Parathyroid adenoma (tissue), 2 donors: ENCODE measurements at regions not wholly inside any gene's neighbourhood (a gene's known extent, or its start where the extent isn't known, plus 50 kb on each side); places are given as distances from the start of the nearest gene placed in this dataset.

Experiments used
- H2AFZ ChIP-seq: fragments of 300-600 bp; sonication (generic); one replicate; pipeline ENCODE4 v1.7.0; 2017; ENCODE audit warnings: antibody characterized with exemption, mild to moderate bottlenecking
- H3K27ac ChIP-seq: fragments of 300-600 bp; sonication (generic); one replicate; pipeline ENCODE4 v1.7.0; 2017
- H3K27me3 ChIP-seq: fragments of 300-600 bp; sonication (generic); one replicate; pipeline ENCODE4 v1.7.0; 2017; ENCODE audit warnings: low read length; ENCODE audit not compliant: control insufficient read depth, insufficient read depth
- H3K36me3 ChIP-seq: fragments of 300-600 bp; sonication (generic); one replicate; pipeline ENCODE4 v1.7.0; 2017; ENCODE audit warnings: low read length; ENCODE audit not compliant: control insufficient read depth, insufficient read depth
- H3K4me1 ChIP-seq: fragments of 300-600 bp; sonication (generic); one replicate; pipeline ENCODE4 v1.7.0; 2017; ENCODE audit warnings: control low read depth
- H3K4me2 ChIP-seq: fragments of 300-600 bp; sonication (generic); one replicate; pipeline ENCODE4 v1.7.0; 2017; ENCODE audit warnings: low read length
- H3K4me3 ChIP-seq: fragments of 300-600 bp; sonication (generic); one replicate; pipeline ENCODE4 v1.7.0; 2017; ENCODE audit warnings: low read depth, low read length
- H3K79me2 ChIP-seq: fragments of 300-600 bp; sonication (generic); one replicate; pipeline ENCODE4 v1.7.0; 2017; ENCODE audit warnings: control low read depth
- H3K9ac ChIP-seq: fragments of 300-600 bp; sonication (generic); one replicate; pipeline ENCODE4 v1.7.0; 2017; ENCODE audit warnings: mild to moderate bottlenecking
- H3K9me3 ChIP-seq: fragments of 300-600 bp; sonication (generic); one replicate; pipeline ENCODE4 v1.7.0; 2017; ENCODE audit warnings: low read length; ENCODE audit not compliant: control insufficient read depth
- CTCF ChIP-seq: fragments of 300-600 bp; sonication (generic); IDR thresholded peaks from one replicate; pipeline ENCODE4 v1.7.0; 2017; ENCODE audit warnings: antibody characterized with exemption, mild to moderate bottlenecking
- donor health status: primary hyperparathyroidism.

GRCh38 chr6:102517506-102517905 is 1124.0 kb downstream of the GRIK2 start:
- Histone ChIP-seq H3K36me3 (no peaks in the 10 kb centered on the region), H3K4me3 (no peak overlapping the region), H3K9me3 (no peaks in the 10 kb centered on the region), H3K9ac (no peak overlapping the region), H3K4me2 (no peak overlapping the region), H3K27ac (no peak overlapping the region), H3K27me3 (no peaks in the 10 kb centered on the region), H3K79me2 (no peaks in the 10 kb centered on the region), H2AFZ (no peak overlapping the region), H3K4me1 (no peaks in the 10 kb centered on the region)
- TF ChIP-seq CTCF: no peak

DNA sequence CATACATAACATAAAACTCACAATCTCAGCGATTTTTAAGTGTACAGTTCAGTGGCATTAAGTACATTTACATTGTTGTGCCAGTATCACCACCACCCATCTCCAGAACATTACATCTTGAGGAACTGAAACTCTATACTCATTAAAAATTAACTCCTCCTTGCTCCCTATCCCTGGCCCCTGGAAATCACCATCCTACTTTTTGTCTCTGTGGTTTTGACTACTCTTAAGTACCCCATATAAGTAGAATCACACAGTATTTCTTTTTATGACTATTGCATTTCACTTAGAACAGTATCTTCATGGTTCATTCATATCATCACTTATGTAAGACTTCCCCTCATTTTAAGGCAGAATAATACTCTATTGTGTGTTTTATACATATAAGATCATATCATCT is 1108.1 kb downstream of the GRIK2 start:
- Histone ChIP-seq H3K27me3 (no peaks in the 10 kb centered on the region), H3K36me3 (no peaks in the 10 kb centered on the region), H3K9ac (no peak overlapping the region), H2AFZ (no peak overlapping the region), H3K27ac (no peak overlapping the region), H3K4me3 (no peak overlapping the region), H3K4me1 (no peaks in the 10 kb centered on the region), H3K9me3 (no peaks in the 10 kb centered on the region), H3K79me2 (no peaks in the 10 kb centered on the region), H3K4me2 (no peak overlapping the region)
- no peak for TF ChIP-seq CTCF

DNA sequence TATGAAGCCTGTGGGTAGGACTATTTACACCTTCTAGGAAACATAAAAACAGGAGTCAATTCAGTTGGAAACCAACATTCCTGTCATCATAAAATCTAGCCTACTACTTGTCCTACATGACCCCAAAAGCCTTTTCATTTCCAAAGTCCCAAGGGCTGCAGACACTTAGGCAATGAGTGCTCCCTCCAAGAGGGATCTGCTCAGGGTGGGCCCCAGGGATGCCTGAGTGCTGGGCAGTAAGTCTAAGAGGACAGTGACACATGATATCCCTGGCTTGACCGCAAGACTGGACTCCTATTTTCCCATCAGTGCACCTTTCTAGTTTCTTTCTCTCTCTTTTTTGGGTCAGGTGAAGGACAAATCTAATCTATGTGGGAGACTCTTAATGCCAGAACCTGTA is 1101.3 kb downstream of the GRIK2 start:
- Histone ChIP-seq H3K4me3 (no peak overlapping the region), H3K79me2 (no peaks in the 10 kb centered on the region), H3K27ac (no peak overlapping the region), H3K9me3 (no peaks in the 10 kb centered on the region), H2AFZ (no peak overlapping the region), H3K36me3 (no peaks in the 10 kb centered on the region), H3K27me3 (no peaks in the 10 kb centered on the region), H3K4me1 (no peaks in the 10 kb centered on the region), H3K9ac (no peak overlapping the region), H3K4me2 (no peak overlapping the region)
- TF ChIP-seq CTCF: no peak

- TF ChIP-seq CTCF: no peak
- Histone ChIP-seq H2AFZ (no peak overlapping the region), H3K4me2 (no peak overlapping the region), H3K36me3 (no peaks in the 10 kb centered on the region), H3K4me3 (no peak overlapping the region), H3K27me3 (no peaks in the 10 kb centered on the region), H3K9ac (no peak overlapping the region), H3K27ac (no peak overlapping the region), H3K9me3 (no peaks in the 10 kb centered on the region), H3K79me2 (no peaks in the 10 kb centered on the region), H3K4me1 (no peaks in the 10 kb centered on the region)
These were observed 1100.0 kb downstream of the GRIK2 start for GRCh38 chr6:102493485-102493884.

GRCh38 chr6:102488729-102489128 is 1095.2 kb downstream of the GRIK2 start:
- Histone ChIP-seq H3K4me3 (no peak overlapping the region), H2AFZ (no peak overlapping the region), H3K36me3 (no peaks in the 10 kb centered on the region), H3K79me2 (no peaks in the 10 kb centered on the region), H3K27ac (no peak overlapping the region), H3K27me3 (no peaks in the 10 kb centered on the region), H3K4me2 (no peak overlapping the region), H3K4me1 (no peaks in the 10 kb centered on the region), H3K9ac (no peak overlapping the region), H3K9me3 (no peaks in the 10 kb centered on the region)
- TF ChIP-seq CTCF: no peak
